Esophagus squamous epithelium (tissue), 4 donors: ENCODE measurements at regions not wholly inside any gene's neighbourhood (a gene's known extent, or its start where the extent isn't known, plus 50 kb on each side); places are given as distances from the start of the nearest gene placed in this dataset.

Experiments
- POLR2A ChIP-seq, 4 donors: fragments of 450-650 bp; IDR thresholded peaks; one replicate each; pipeline ENCODE4 v1.6.1; 2017; ENCODE audit warnings: antibody characterized with exemption in 4 of 4, mild to moderate bottlenecking in 4 of 4, moderate library complexity in 3 of 4
- TF ChIP-seq, protein P1 (sequence below), 6 experiments: fragments of 450-650 bp in 4 of 6; fragments of 200-600 bp in 2 of 6; sonication (generic) in 2 of 6; IDR thresholded peaks; one replicate each; pipeline ENCODE4 v1.5.1; 2016 to 2019; ENCODE audit warnings: antibody characterized with exemption in 6 of 6, mild to moderate bottlenecking in 4 of 6, moderate library complexity in 4 of 6

DNA sequence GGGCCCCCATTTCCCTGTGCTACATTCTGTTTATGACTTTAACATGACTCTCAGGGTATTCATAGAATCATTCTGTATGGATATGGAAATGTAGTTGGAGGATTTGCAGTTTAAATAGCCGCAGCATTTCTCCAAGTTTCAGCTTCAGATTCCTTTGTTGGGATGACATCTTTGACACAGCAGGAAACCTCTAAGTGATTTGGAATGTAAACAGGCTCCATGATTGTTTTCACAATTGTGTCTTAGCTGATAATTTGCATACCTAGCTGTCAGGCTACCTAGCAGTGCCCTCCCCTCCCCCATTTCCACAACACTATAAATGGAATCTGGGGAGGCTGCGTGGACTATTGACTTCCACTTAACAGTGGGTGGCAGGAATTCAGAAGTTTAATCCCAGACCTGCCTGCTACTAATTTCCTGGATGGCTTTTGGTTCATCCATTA is 290.2 kb downstream of the HLX start:
- TF ChIP-seq, protein P1, sequence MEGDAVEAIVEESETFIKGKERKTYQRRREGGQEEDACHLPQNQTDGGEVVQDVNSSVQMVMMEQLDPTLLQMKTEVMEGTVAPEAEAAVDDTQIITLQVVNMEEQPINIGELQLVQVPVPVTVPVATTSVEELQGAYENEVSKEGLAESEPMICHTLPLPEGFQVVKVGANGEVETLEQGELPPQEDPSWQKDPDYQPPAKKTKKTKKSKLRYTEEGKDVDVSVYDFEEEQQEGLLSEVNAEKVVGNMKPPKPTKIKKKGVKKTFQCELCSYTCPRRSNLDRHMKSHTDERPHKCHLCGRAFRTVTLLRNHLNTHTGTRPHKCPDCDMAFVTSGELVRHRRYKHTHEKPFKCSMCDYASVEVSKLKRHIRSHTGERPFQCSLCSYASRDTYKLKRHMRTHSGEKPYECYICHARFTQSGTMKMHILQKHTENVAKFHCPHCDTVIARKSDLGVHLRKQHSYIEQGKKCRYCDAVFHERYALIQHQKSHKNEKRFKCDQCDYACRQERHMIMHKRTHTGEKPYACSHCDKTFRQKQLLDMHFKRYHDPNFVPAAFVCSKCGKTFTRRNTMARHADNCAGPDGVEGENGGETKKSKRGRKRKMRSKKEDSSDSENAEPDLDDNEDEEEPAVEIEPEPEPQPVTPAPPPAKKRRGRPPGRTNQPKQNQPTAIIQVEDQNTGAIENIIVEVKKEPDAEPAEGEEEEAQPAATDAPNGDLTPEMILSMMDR (IDR thresholded peaks at IDR 0.05) = no peak
- no peak for TF ChIP-seq POLR2A (IDR thresholded peaks at IDR 0.05)
